GM23248 (cell line): ENCODE measurements at regions not wholly inside any gene's neighbourhood (a gene's known extent, or its start where the extent isn't known, plus 50 kb on each side); places are given as distances from the start of the nearest gene placed in this dataset.
"Not testable (repeated sequence)": the region's sequence is repeated elsewhere in the genome, so short reads cannot be mapped to it uniquely, and the experiment has no call there.

Experiments used
- EZH2 ChIP-seq: fragments of 200-600 bp; sonication (generic); IDR thresholded peaks from 2 replicates; pipeline ENCODE4 v1.6.1; 2018; ENCODE audit warnings: antibody characterized with exemption, mild to moderate bottlenecking; ENCODE audit not compliant: insufficient read depth, poor library complexity, severe bottlenecking
- EZH2phosphoT487 ChIP-seq: fragments of 200-600 bp; sonication (generic); IDR thresholded peaks from 2 replicates; pipeline ENCODE4 v1.6.1; 2018; ENCODE audit warnings: antibody characterized with exemption, moderate library complexity, mild to moderate bottlenecking, low read depth; ENCODE audit not compliant: insufficient read depth

- TF ChIP-seq EZH2, EZH2phosphoT487: not testable (repeated sequence)
Observed at GRCh38 chr3:61410358-61410757, 151.0 kb upstream of the PTPRG start.
